Activated naive CD8-positive, alpha-beta T cell treated with anti-CD3 and anti-CD28 coated beads, Interleukin-2, amount 50 U/mL, for 24 hours (primary cell): ENCODE measurements at regions not wholly inside any gene's neighbourhood (a gene's known extent, or its start where the extent isn't known, plus 50 kb on each side); places are given as distances from the start of the nearest gene placed in this dataset.
"Not testable (repeated sequence)": the region's sequence is repeated elsewhere in the genome, so short reads cannot be mapped to it uniquely, and the experiment has no call there.

ENCODE experiments used
- ATAC-seq: fragments of 150-1000 bp; cut with Tn5 transposase; one replicate; pipeline ENCODE4 v1.10.0; 2021
- DNase-seq: peaks from one replicate; pipeline ENCODE4 v3.0.0; 2021
- H3K27ac Mint-ChIP-seq: one replicate; pipeline ENCODE4 v1.8.0; 2021; ENCODE audit warnings: mild to moderate bottlenecking, mixed read lengths
- H3K27me3 Mint-ChIP-seq: one replicate; pipeline ENCODE4 v1.8.0; 2021; ENCODE audit warnings: mixed read lengths
- H3K36me3 Mint-ChIP-seq: one replicate; pipeline ENCODE4 v1.8.0; 2021; ENCODE audit warnings: low read depth, mixed read lengths
- H3K4me1 Mint-ChIP-seq: one replicate; pipeline ENCODE4 v1.8.0; 2021; ENCODE audit warnings: mixed read lengths
- H3K4me3 Mint-ChIP-seq: one replicate; pipeline ENCODE4 v1.8.0; 2021; ENCODE audit warnings: mild to moderate bottlenecking, moderate library complexity, mixed read lengths
- H3K9me3 Mint-ChIP-seq: one replicate; pipeline ENCODE4 v1.8.0; 2021; ENCODE audit warnings: mixed read lengths

- no peaks in the 10 kb centered on the region for H3K27me3 Mint-ChIP-seq
- DNase-seq (no peak), ATAC-seq (no peak)
- no peaks in the 10 kb centered on the region for H3K4me1 Mint-ChIP-seq
- H3K9me3 Mint-ChIP-seq, result peaks cover 9% of the 10 kb centered on the region
- no peaks in the 10 kb centered on the region for H3K36me3 Mint-ChIP-seq
- H3K4me3 Mint-ChIP-seq, result no peak overlapping the region
- no peak overlapping the region for H3K27ac Mint-ChIP-seq
These were observed 874.3 kb upstream of the INTU start for GRCh38 chr4:126758493-126758892.

- Mint-ChIP-seq H3K4me1 (no peaks in the 10 kb centered on the region), H3K36me3 (no peaks in the 10 kb centered on the region), H3K27me3 (no peaks in the 10 kb centered on the region), H3K4me3 (no peak overlapping the region), H3K27ac (no peak overlapping the region), H3K9me3 (peaks cover 11% of the 10 kb centered on the region)
- DNase-seq (no peak), ATAC-seq (no peak)
These were observed 870.7 kb upstream of the INTU start for GRCh38 chr4:126761947-126762662.

GRCh38 chr4:126762663-126763247 lies 870.0 kb upstream of the INTU start:
- Mint-ChIP-seq H3K27ac (no peak overlapping the region), H3K4me3 (no peak overlapping the region), H3K36me3 (no peaks in the 10 kb centered on the region), H3K27me3 (no peaks in the 10 kb centered on the region), H3K4me1 (no peaks in the 10 kb centered on the region), H3K9me3 (peaks cover 8% of the 10 kb centered on the region)
- ATAC-seq (no peak), DNase-seq (no peak)

GRCh38 chr4:126766241-126766640 lies 866.5 kb upstream of the INTU start:
- DNase-seq, result no peak
- no peaks in the 10 kb centered on the region for H3K4me1 Mint-ChIP-seq

GRCh38 chr4:126768338-126768737 lies 864.4 kb upstream of the INTU start:
- DNase-seq (no peak), ATAC-seq (no peak)

More at GRCh38 chr4:126766241-126766640, 866.5 kb upstream of the INTU start:
- H3K9me3 Mint-ChIP-seq, result peaks cover 4% of the 10 kb centered on the region
- H3K4me3 Mint-ChIP-seq, result no peak overlapping the region
- no peak for ATAC-seq
- H3K36me3 Mint-ChIP-seq, result no peaks in the 10 kb centered on the region
- H3K27me3 Mint-ChIP-seq, result no peaks in the 10 kb centered on the region
- no peak overlapping the region for H3K27ac Mint-ChIP-seq

GRCh38 chr4:126770811-126771553 lies 861.8 kb upstream of the INTU start:
- H3K4me3 Mint-ChIP-seq, H3K9me3 Mint-ChIP-seq, DNase-seq, ATAC-seq, H3K36me3 Mint-ChIP-seq, H3K4me1 Mint-ChIP-seq, H3K27ac Mint-ChIP-seq, H3K27me3 Mint-ChIP-seq: not testable (repeated sequence)

More at GRCh38 chr4:126768338-126768737, 864.4 kb upstream of the INTU start:
- Mint-ChIP-seq H3K27me3 (no peaks in the 10 kb centered on the region), H3K4me1 (no peaks in the 10 kb centered on the region), H3K36me3 (no peaks in the 10 kb centered on the region), H3K9me3 (peaks cover 4% of the 10 kb centered on the region), H3K4me3 (no peak overlapping the region), H3K27ac (no peak overlapping the region)

GRCh38 chr4:126771618-126772017 lies 861.1 kb upstream of the INTU start:
- H3K27me3 Mint-ChIP-seq, H3K4me1 Mint-ChIP-seq, H3K4me3 Mint-ChIP-seq, H3K27ac Mint-ChIP-seq, DNase-seq, H3K9me3 Mint-ChIP-seq, ATAC-seq, H3K36me3 Mint-ChIP-seq: not testable (repeated sequence)

GRCh38 chr4:126772662-126773061 lies 860.1 kb upstream of the INTU start:
- DNase-seq (no peak), ATAC-seq (no peak)
- Mint-ChIP-seq H3K4me1 (no peaks in the 10 kb centered on the region), H3K4me3 (no peak overlapping the region), H3K27ac (no peak overlapping the region), H3K9me3 (no peaks in the 10 kb centered on the region), H3K27me3 (no peaks in the 10 kb centered on the region), H3K36me3 (no peaks in the 10 kb centered on the region)

- H3K4me1 Mint-ChIP-seq, result no peaks in the 10 kb centered on the region
- no peaks in the 10 kb centered on the region for H3K36me3 Mint-ChIP-seq
- H3K27me3 Mint-ChIP-seq, result no peaks in the 10 kb centered on the region
- no peaks in the 10 kb centered on the region for H3K9me3 Mint-ChIP-seq
- ATAC-seq (no peak), DNase-seq (no peak)
- no peak overlapping the region for H3K27ac Mint-ChIP-seq
- no peak overlapping the region for H3K4me3 Mint-ChIP-seq
These were observed 857.2 kb upstream of the INTU start for GRCh38 chr4:126775485-126776106.

GRCh38 chr4:126776361-126776760 lies 856.4 kb upstream of the INTU start:
- no peaks in the 10 kb centered on the region for H3K9me3 Mint-ChIP-seq
- no peak for DNase-seq
- no peaks in the 10 kb centered on the region for H3K27me3 Mint-ChIP-seq
- no peaks in the 10 kb centered on the region for H3K36me3 Mint-ChIP-seq
- H3K27ac Mint-ChIP-seq, result no peak overlapping the region
- no peak for ATAC-seq
- no peaks in the 10 kb centered on the region for H3K4me1 Mint-ChIP-seq
- H3K4me3 Mint-ChIP-seq, result no peak overlapping the region

- ATAC-seq (no peak), DNase-seq (no peak)
- H3K4me3 Mint-ChIP-seq, result no peak overlapping the region
- no peaks in the 10 kb centered on the region for H3K9me3 Mint-ChIP-seq
- no peaks in the 10 kb centered on the region for H3K36me3 Mint-ChIP-seq
- H3K4me1 Mint-ChIP-seq, result no peaks in the 10 kb centered on the region
- H3K27me3 Mint-ChIP-seq, result no peaks in the 10 kb centered on the region
- H3K27ac Mint-ChIP-seq, result no peak overlapping the region
These were observed 855.1 kb upstream of the INTU start for GRCh38 chr4:126777649-126778048.

GRCh38 chr4:126778348-126778747 lies 854.4 kb upstream of the INTU start:
- no peaks in the 10 kb centered on the region for H3K9me3 Mint-ChIP-seq
- H3K36me3 Mint-ChIP-seq, result no peaks in the 10 kb centered on the region
- H3K4me1 Mint-ChIP-seq, result no peaks in the 10 kb centered on the region
- H3K27ac Mint-ChIP-seq, result no peak overlapping the region
- DNase-seq, result no peak
- no peak overlapping the region for H3K4me3 Mint-ChIP-seq
- H3K27me3 Mint-ChIP-seq, result no peaks in the 10 kb centered on the region
- no peak for ATAC-seq

GRCh38 chr4:126779001-126779400 lies 853.8 kb upstream of the INTU start:
- no peak overlapping the region for H3K27ac Mint-ChIP-seq
- H3K4me1 Mint-ChIP-seq, result no peaks in the 10 kb centered on the region
- ATAC-seq (no peak), DNase-seq (no peak)
- no peak overlapping the region for H3K4me3 Mint-ChIP-seq
- no peaks in the 10 kb centered on the region for H3K27me3 Mint-ChIP-seq
- no peaks in the 10 kb centered on the region for H3K36me3 Mint-ChIP-seq
- H3K9me3 Mint-ChIP-seq, result no peaks in the 10 kb centered on the region

GRCh38 chr4:126779436-126780166 lies 853.2 kb upstream of the INTU start:
- Mint-ChIP-seq H3K27me3 (no peaks in the 10 kb centered on the region), H3K27ac (no peak overlapping the region), H3K9me3 (no peaks in the 10 kb centered on the region), H3K36me3 (no peaks in the 10 kb centered on the region), H3K4me1 (no peaks in the 10 kb centered on the region), H3K4me3 (no peak overlapping the region)
- DNase-seq (no peak), ATAC-seq (no peak)
